Chondrocyte (in vitro differentiated cells): ENCODE measurements at regions not wholly inside any gene's neighbourhood (a gene's known extent, or its start where the extent isn't known, plus 50 kb on each side); places are given as distances from the start of the nearest gene placed in this dataset.
"Not testable (repeated sequence)": the region's sequence is repeated elsewhere in the genome, so short reads cannot be mapped to it uniquely, and the experiment has no call there.

Experiments used
- DNase-seq: peaks from one replicate; pipeline ENCODE4 v3.0.0; 2021; ENCODE audit warnings: mixed read lengths, low spot score
- H3K27ac Mint-ChIP-seq: one replicate; pipeline ENCODE4 v1.8.0; 2021; ENCODE audit warnings: mild to moderate bottlenecking, moderate library complexity, mixed read lengths; ENCODE audit not compliant: unreplicated experiment
- H3K27me3 Mint-ChIP-seq: 2 replicates; pipeline ENCODE4 v1.8.0; 2021; ENCODE audit warnings: low read depth, mixed read lengths
- H3K36me3 Mint-ChIP-seq: 2 replicates; pipeline ENCODE4 v1.8.0; 2021; ENCODE audit warnings: low read depth, mixed read lengths
- H3K4me1 Mint-ChIP-seq: 2 replicates; pipeline ENCODE4 v1.8.0; 2021; ENCODE audit warnings: low read depth, mild to moderate bottlenecking, mixed read lengths
- H3K4me3 Mint-ChIP-seq: one replicate; pipeline ENCODE4 v1.8.0; 2021; ENCODE audit warnings: mild to moderate bottlenecking, moderate library complexity, mixed read lengths; ENCODE audit not compliant: unreplicated experiment
- H3K9me3 Mint-ChIP-seq: 2 replicates; pipeline ENCODE4 v1.8.0; 2021; ENCODE audit warnings: low read depth, mixed read lengths
- TF ChIP-seq, protein P1 (sequence below): fragments of 200-600 bp; sonication (generic); IDR thresholded peaks from 2 replicates; pipeline ENCODE4 v1.5.0; 2021; ENCODE audit warnings: antibody characterized with exemption, mild to moderate bottlenecking, moderate library complexity

DNA sequence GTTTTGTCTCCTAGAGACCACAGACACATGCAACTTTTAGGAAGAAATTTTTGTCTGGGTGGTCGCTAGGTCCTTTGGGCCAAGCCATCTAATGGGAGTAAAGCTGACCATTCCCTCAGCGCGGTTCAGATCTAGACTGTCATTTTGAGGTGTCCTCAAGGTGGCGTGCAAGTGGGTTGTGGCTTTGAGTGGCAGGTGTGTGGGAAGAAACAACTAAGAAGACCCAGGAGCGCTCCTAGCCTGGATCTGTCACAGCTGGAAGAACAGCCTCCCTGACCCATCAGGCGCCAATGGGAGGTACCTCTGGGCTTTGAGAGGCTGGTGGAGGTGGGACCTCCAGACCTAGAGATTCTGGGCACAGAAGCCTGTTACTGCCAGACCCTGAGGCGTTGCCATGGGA is 645.1 kb downstream of the KCNJ18 start:
- H3K27ac Mint-ChIP-seq, result no peak overlapping the region
- no peak overlapping the region for H3K4me3 Mint-ChIP-seq
- H3K27me3 Mint-ChIP-seq, result no peaks in the 10 kb centered on the region
- peaks cover 19% of the 10 kb centered on the region for H3K9me3 Mint-ChIP-seq
- TF ChIP-seq, protein P1, sequence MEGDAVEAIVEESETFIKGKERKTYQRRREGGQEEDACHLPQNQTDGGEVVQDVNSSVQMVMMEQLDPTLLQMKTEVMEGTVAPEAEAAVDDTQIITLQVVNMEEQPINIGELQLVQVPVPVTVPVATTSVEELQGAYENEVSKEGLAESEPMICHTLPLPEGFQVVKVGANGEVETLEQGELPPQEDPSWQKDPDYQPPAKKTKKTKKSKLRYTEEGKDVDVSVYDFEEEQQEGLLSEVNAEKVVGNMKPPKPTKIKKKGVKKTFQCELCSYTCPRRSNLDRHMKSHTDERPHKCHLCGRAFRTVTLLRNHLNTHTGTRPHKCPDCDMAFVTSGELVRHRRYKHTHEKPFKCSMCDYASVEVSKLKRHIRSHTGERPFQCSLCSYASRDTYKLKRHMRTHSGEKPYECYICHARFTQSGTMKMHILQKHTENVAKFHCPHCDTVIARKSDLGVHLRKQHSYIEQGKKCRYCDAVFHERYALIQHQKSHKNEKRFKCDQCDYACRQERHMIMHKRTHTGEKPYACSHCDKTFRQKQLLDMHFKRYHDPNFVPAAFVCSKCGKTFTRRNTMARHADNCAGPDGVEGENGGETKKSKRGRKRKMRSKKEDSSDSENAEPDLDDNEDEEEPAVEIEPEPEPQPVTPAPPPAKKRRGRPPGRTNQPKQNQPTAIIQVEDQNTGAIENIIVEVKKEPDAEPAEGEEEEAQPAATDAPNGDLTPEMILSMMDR, result no peak
- no peak for DNase-seq
- H3K4me1 Mint-ChIP-seq, result no peaks in the 10 kb centered on the region
- no peaks in the 10 kb centered on the region for H3K36me3 Mint-ChIP-seq

DNA sequence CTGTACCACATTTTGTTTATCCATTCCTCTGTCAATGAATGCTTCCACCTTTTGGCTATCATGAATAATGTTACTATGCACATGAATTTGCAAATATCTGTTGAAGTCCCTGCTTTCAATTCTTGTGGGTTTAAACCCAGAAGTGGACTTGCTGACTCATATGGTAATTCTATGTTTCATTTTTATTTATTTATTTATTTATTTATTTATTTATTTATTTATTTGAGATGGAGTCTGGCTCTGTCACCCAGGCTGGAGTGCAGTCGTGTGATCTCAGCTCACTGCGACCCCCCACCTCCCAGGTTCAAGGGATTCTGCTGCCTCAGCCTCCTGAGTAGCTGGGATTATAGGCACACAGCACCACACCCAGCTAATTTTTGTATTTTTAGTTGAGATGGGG is 664.3 kb downstream of the KCNJ18 start:
- H3K27ac Mint-ChIP-seq, H3K4me1 Mint-ChIP-seq, DNase-seq, H3K4me3 Mint-ChIP-seq, H3K27me3 Mint-ChIP-seq, H3K36me3 Mint-ChIP-seq: not testable (repeated sequence)
- peaks cover 28% of the 10 kb centered on the region for H3K9me3 Mint-ChIP-seq

DNA sequence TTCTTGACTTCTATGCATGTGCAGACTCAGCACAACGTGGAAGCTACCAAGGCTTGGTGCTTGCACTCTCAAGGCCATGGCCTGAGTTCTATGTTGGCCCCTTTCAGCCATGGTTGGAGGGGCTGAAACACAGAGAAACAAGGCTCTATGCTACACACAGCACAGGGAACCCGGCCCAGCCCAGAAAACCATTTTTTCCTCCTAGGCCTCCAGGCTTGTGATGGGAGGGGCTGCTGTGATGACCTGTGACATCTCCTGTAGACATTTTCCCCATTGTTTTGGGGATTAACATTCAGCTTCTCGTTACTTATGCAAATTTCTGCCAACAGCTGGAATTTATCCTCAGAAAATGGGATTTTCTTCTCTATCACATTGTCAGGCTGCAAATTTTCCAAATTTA is 678.7 kb downstream of the KCNJ18 start:
- not testable (repeated sequence) for H3K27me3 Mint-ChIP-seq, H3K4me1 Mint-ChIP-seq, H3K4me3 Mint-ChIP-seq, H3K36me3 Mint-ChIP-seq, H3K27ac Mint-ChIP-seq, DNase-seq
- peaks cover 48% of the 10 kb centered on the region for H3K9me3 Mint-ChIP-seq

DNA sequence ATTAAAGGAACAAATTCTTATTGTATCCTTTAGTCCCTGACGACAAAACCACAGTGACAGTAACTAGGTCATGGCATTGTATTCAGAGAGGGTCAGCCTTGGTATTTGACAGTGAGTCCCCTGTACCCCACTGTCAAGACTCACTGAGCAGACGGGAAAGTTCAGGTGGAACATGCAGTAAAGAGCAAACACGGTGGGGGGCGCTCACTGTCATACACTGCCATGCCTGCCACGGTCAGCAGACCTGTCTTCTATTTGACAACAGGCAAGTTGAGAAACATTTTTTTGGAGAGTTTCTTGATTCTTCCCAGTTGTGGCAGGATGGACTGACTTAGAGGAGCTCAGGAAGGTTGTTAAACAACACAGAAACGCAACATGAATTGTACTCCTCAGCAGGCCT is 681.6 kb downstream of the KCNJ18 start:
- no peak overlapping the region for H3K27ac Mint-ChIP-seq
- H3K9me3 Mint-ChIP-seq, result peaks cover 38% of the 10 kb centered on the region
- no peaks in the 10 kb centered on the region for H3K27me3 Mint-ChIP-seq
- TF ChIP-seq, protein P1, result no peak
- no peaks in the 10 kb centered on the region for H3K4me1 Mint-ChIP-seq
- no peaks in the 10 kb centered on the region for H3K36me3 Mint-ChIP-seq
- DNase-seq, result no peak
- H3K4me3 Mint-ChIP-seq, result no peak overlapping the region

DNA sequence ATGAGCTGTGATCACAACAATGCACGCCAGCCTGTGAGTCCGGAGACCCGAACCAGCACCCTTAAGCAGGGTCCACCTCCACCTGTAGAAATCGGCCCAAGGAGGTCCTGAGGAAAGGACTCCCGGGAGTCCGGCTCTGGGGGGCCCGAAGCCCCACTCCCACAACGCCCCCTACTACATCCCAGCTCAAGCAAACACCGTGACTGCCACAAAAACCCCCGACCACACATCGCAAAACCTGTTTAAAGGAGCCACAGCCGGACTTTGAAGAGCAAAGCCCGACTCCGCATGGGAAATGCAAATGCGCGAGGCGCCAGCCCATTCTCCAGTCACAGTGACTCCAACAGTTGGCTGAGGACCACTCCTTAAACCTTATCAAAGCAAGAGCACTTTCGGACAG is 682.4 kb downstream of the KCNJ18 start:
- Mint-ChIP-seq H3K27ac (no peak overlapping the region), H3K4me3 (no peak overlapping the region), H3K36me3 (no peaks in the 10 kb centered on the region), H3K27me3 (no peaks in the 10 kb centered on the region), H3K4me1 (no peaks in the 10 kb centered on the region), H3K9me3 (peaks cover 34% of the 10 kb centered on the region)
- DNase-seq, result no peak
- TF ChIP-seq, protein P1, result no peak

DNA sequence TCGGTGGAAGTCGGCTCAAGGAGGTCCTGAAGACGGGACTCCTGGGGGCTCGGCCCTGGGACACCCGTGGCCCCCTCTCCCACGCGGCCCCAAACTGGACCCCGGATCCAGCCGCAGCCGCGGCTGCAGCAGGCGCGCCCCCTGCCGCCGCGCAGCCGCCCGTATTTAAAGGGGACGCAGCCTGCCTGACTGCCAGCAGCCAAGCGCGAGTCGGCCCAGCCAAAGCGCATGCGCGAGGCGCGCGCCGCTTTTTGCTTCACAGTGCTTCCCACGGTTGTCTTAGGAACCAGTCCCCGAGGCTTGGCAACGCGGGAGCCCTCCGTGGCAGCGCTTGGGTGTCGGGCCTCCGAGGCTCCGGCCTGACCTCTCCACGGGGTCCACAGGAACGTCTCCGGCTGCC is 684.4 kb downstream of the KCNJ18 start:
- H3K27me3 Mint-ChIP-seq, H3K4me3 Mint-ChIP-seq, H3K36me3 Mint-ChIP-seq, DNase-seq, H3K27ac Mint-ChIP-seq, H3K4me1 Mint-ChIP-seq: not testable (repeated sequence)
- H3K9me3 Mint-ChIP-seq, result peaks cover 25% of the 10 kb centered on the region

DNA sequence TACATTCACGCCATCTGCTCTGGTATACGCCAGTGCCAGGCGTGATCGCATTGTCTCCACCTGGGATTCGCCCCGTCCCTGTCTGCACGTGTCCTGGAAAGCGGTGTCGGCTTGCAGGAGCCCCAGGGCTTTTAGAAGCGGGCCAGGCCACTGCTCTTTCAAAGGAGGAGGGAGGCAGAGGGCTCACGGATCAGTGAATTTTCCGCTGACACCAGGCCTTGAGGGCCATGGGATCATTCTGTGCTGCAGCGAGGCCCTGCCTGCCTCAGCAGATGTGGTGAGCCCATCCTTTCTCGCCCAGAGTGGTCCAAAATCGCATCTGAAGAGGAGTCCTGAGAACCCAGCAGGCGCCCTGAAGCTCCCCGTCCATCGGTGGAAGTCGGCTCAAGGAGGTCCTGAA is 686.4 kb downstream of the KCNJ18 start:
- not testable (repeated sequence) for H3K4me3 Mint-ChIP-seq

DNA sequence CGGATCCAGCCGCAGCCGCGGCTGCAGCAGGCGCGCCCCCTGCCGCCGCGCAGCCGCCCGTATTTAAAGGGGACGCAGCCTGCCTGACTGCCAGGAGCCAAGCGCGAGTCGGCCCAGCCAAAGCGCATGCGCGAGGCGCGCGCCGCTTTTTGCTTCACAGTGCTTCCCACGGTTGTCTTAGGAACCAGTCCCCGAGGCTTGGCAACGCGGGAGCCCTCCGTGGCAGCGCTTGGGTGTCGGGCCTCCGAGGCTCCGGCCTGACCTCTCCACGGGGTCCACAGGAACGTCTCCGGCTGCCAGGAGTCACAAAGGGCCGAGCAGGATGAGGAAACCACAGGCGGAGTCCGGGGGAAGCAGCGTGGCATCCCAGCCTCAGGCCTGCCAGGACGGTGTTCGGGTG is 689.3 kb downstream of the KCNJ18 start:
- not testable (repeated sequence) for H3K4me3 Mint-ChIP-seq, H3K9me3 Mint-ChIP-seq, H3K36me3 Mint-ChIP-seq, H3K27me3 Mint-ChIP-seq, H3K27ac Mint-ChIP-seq, H3K4me1 Mint-ChIP-seq, DNase-seq

More for the DNA sequence above, 686.4 kb downstream of the KCNJ18 start:
- peak; percentile 95 for DNase-seq
- H3K36me3 Mint-ChIP-seq, H3K27me3 Mint-ChIP-seq, H3K4me1 Mint-ChIP-seq, H3K27ac Mint-ChIP-seq: not testable (repeated sequence)
- H3K9me3 Mint-ChIP-seq, result peaks cover 12% of the 10 kb centered on the region

DNA sequence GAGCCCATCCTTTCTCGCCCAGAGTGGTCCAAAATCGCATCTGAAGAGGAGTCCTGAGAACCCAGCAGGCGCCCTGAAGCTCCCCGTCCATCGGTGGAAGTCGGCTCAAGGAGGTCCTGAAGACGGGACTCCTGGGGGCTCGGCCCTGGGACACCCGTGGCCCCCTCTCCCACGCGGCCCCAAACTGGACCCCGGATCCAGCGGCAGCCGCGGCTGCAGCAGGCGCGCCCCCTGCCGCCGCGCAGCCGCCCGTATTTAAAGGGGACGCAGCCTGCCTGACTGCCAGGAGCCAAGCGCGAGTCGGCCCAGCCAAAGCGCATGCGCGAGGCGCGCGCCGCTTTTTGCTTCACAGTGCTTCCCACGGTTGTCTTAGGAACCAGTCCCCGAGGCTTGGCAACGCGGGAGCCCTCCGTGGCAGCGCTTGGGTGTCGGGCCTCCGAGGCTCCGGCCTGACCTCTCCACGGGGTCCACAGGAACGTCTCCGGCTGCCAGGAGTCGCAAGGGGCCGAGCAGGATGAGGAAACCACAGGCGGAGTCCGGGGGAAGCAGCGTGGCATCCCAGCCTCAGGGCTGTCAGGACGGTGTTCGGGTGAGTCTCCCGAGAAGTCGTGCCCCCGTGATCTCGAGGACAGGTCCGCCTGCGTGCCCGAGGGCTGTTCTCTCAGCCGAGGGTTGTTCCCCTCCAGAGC is 691.6 kb downstream of the KCNJ18 start:
- not testable (repeated sequence) for H3K9me3 Mint-ChIP-seq, H3K27ac Mint-ChIP-seq, H3K4me3 Mint-ChIP-seq, DNase-seq, H3K27me3 Mint-ChIP-seq, H3K36me3 Mint-ChIP-seq, H3K4me1 Mint-ChIP-seq

DNA sequence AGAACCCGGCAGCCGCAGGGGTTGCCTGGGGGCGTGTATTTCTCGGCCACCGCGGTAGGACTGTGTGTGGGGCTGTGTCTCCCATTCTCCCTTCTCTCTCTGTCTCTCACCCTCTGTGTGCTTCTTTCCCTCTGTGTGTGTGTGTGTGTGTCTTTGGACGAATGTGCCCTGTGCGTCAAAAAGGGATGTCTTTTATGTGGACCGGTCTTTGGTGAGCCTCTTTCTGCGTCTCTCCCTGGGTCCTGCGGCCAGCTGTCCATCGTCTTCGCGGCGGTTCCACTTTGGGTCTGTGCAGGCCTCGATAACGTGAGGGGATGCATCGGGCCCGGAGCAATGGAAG is 692.1 kb downstream of the KCNJ18 start:
- H3K27ac Mint-ChIP-seq, H3K4me3 Mint-ChIP-seq, H3K27me3 Mint-ChIP-seq, H3K4me1 Mint-ChIP-seq, DNase-seq, H3K9me3 Mint-ChIP-seq, H3K36me3 Mint-ChIP-seq: not testable (repeated sequence)
